GM18870 (cell line): ENCODE measurements at regions not wholly inside any gene's neighbourhood (a gene's known extent, or its start where the extent isn't known, plus 50 kb on each side); places are given as distances from the start of the nearest gene placed in this dataset.
"Not testable (repeated sequence)": the region's sequence is repeated elsewhere in the genome, so short reads cannot be mapped to it uniquely, and the experiment has no call there.

Source experiments
- ATAC-seq: cut with Tn5 transposase; IDR thresholded peaks from one replicate; pipeline ENCODE4 v1.9.1; 2021; ENCODE audit warnings: moderate library complexity; ENCODE audit not compliant: unreplicated experiment

DNA sequence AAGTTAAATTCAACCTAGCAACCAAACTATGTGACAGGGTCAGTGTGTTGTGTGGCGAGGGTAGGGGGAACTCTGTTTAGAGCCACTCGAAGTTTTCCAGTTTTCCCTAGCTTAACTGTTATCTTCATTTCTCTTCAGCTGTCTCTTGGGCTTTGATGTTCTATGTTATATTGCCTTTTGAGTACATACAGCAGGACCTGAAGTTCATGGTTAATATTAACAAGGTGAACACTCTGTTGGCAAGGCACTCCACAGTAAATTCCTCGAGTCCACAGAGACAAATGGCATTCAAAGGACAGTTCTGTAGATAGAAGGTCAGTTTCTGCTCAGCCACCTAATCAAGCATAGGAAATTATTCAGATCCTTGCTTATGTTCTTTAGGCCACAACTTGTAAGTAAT, 147.9 kb upstream of the DPH6 start:
- no peak for ATAC-seq

DNA sequence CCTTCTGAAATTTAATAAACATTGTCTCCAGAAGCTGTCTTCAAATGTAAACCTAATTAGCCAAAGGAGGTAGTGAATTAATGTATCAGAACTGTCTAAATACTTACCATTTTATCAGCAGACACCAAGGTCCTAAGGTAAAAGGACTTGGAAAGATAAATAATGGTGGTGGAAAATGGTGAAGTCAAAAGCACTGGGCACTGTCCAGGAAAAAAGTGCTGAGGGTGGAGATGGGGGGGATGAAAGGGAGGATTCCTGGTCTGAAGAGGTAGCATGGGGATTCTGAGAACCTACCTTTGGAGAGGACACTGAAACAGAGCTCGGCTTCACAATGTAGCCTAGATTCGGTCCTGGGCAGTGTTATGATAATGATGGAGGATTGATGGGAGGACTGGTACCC, 149.0 kb upstream of the DPH6 start:
- no peak for ATAC-seq

DNA sequence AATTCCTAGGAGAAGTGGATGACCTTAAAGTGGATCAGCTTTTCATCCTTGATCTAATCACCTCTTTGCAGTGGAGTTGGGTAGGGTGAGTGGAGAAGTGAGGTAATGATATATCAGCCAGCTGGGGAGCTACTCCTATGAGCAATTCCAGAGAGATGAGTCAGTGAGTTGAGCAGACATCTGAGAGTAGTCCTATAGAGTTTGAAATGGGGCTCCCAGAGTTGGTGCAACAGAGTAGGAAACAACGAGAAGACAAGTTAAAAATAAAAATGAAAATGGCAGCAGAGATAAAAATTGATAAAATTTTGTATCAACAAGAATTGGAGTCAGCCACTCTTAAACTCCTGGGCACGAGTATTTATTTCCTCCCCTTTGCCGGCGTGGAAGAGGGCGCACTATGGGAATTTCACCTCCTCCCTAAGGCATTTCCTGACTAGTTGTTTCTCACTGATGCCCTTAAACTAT, 150.8 kb upstream of the DPH6 start:
- no peak for ATAC-seq

DNA sequence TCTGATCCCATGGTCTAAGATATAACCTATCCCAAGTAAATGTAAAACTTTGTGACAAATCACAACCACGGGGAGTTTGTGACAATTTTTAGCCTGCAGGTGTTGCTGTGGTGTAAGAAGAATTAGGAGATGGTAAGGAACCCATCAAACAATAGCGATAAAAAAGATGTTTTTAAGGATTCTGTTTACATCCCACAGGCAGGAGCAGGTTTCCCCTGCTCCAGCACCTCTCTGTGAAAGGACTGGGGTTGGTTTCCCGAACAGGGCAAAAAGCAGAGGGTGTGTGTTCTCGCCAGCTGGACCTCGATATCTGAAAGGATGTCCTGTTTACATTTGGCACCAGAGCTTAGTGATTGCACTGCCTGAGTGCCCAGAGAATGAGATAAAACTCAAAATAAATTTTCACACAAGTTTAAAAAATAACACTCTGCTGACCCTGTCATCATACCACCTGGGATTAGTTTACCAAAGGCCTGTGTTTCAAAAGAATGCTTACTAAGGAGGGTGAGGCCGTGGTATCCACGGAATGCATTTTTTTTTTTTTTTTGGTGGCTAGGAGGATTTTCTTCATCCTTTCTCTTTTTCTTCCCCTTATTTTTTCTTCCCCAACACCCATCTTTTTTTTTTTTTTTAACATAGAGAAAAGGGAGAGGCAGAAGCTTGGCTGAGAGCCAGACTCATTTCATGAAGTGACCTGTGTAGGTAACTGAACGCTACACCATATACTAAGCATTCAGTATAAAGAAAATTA, 151.8 kb upstream of the DPH6 start:
- no peak for ATAC-seq

DNA sequence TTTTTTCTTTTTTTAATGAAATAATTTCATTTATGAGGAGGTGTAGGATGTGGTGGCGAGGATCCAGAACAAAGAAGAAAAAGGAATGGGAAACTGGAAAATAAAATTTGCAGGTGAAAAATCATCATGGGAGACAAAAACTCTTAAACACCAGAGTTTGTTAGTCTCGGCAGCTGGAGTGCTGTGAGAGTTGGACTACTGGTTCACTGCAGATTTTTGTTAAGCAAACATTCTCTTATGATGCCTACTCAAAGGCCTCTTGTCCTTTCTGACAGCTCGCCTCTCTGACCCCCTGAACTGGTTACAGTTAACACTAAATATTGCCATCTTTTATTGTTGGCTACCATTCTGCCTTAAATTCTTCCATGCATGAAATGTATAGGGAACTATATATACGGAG, 152.4 kb upstream of the DPH6 start:
- no peak for ATAC-seq

DNA sequence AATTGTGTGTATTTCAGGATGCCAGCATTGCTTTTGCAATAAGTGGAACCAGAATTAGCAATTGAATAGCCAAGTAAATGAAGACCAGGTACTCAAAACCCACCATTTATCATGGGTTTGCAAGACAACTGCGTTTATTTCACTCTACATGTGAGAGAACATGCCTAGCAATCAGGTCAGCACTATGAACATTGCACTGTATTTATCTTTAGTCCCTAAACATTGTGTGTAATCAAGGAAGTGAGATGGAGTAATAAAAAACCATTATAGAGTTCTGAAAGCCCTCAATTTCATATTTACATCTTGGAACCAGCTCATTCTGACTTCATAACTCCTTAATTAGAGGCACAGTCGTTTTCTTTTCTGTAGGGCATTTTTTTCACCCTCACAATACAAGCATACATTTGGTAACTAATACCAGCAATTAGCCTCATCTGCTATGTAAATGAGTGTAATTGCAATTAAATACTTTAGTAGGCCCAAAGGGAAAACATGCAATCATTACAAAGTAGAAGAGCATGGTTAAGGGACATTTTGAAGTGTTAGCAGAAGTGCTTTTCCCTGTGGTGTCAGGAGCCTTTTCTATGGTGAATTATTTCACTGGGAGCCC, 153.1 kb upstream of the DPH6 start:
- ATAC-seq: no peak

DNA sequence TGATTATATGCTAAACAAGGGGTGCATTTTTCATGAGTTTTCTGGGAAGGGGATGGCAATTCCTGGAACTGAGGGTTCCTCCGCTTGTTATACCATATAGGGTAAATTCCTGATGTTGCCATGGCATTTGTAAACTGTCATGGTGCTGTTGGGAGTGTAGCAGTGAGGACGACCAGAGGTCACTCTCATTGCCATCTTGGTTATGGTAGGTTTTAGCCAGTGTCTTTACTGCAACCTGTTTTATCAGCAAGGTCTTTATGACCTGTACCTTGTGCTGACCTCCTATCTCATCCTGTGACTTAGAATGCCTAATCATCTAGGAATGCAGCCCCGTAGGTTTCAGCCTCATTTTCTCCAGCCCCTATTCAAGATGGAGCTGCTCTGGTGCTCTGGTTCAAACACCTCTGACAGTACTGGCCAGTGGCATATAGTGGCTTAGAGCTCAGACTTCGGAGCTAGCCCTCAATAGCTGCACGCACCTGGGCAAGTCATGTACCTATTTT, 154.2 kb upstream of the DPH6 start:
- ATAC-seq: not testable (repeated sequence)

DNA sequence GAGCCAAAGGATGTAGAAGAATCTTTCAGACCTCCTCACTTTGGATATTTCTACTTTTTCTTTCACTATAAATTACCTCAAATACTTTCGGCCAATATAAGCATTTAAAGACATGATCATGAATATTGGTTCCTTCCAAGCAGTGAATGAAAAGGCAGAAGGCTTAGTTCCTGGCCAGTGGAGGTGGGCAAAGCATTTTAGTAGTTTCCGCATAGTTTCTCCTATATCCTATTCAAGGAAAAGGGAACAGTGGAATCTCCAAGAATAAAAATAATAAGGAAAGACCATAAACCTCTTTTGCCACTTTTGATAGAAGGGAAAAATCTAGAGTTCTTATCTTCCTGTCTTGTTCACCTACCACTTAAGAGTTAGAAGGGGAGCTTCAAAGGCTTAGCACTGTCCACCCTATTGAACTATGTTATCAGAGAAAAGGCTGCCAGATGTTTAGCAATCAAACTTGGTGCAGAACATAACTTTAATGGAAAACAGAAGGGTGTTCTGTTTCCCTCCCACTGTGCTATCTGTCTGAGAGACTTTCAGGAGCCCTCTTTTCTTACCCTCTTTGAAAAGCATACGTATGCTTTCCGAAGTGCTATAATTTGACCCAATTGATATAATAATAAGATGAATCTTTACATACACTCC, 155.6 kb upstream of the DPH6 start:
- ATAC-seq: no peak

DNA sequence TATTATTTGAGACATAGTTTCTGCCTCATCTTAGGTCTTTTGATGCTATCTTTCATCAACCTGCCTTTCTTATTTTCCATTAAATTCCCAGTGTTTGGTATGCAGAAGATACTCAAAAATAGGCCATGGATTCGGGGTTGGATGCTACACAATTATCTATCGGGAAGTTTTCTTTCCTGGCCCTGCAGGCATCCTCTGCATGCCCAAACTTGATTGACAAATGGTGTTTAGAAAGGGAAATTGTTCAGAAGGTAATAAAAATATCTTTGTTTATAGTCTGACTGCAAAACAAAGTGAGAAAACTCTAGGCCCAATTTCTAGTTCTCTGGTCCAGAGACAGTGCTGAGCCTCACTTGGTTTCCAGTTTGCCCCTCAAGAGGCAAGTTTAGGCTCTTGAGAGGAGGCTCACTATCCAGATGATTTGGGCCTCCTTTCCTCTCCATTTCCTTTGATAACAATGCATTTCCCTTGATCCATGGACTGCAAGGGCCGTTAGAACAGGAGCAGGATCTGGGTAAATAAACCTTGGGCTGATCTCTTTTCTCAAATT, 157.1 kb upstream of the DPH6 start:
- no peak for ATAC-seq

DNA sequence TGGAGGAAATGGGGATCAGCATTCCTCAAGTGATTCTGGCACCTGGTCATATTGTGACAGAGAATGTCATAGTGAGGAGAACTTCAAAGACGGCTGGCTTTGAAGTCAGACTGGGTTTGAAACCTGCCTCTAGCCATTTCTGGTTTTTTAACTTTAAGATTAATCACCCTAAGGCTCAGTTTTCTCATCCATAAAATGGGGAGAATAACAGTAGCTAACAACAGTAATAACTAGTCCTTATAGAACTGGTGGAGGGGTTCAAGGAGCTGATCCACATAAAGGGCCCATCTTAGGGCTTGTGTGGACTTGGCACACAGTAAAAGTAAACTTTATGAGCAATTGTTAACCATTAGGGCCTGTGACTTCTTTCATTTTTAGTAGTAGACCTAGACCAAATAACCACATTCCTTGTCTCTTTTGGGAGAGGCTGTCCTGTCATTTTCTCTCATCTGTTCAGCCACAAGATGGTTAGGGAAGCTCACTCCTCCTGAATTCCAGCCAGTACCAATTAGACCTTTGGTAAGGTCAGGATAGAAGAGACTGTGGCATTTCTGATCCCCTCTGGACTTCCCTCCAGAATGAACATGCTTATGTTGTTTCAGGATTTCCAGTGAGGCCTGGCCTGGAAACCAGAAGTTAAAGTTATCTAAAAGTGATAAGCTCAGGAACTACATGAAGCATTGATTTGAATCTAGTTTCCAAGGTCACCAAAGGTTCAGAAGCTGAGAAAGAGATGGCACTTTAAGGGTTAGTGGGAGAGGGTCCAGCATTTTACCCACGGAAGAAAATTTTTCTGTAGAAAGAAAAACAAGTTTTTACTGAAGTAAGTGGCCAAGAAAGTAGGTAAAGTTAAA, 159.3 kb upstream of the DPH6 start:
- ATAC-seq: no peak

DNA sequence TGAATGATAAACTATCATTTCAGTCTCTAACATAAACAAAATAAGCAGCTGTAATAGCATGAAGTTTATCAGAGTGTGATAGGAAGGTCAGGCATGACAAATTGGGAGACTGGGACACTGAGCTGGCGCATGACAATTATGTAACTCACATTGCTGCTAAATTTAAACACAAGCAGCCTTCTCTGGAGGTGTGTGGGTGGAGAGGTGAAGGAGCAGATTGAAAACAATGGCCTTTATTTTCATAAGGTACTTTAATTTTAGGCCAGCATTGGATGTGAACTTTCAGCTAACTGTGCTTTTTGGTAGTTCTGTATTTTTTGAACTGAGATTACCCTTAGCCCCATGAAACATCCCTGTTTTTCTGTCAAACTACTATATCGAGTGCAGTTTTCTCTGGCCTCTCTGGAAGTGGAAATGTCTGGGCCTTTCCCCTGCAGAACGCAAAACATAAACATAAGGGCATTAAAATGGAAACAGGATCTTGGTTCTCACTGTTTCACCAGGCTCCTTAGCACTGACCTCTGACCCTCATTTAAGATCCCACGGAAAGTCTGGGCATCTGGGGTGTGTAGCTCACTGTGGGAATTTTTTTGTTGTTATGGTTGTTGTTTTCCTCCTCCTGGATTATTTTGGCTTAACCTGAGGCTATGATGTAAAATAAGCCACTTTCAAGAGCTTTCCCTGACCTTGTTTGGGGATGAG, 160.1 kb upstream of the DPH6 start:
- no peak for ATAC-seq

DNA sequence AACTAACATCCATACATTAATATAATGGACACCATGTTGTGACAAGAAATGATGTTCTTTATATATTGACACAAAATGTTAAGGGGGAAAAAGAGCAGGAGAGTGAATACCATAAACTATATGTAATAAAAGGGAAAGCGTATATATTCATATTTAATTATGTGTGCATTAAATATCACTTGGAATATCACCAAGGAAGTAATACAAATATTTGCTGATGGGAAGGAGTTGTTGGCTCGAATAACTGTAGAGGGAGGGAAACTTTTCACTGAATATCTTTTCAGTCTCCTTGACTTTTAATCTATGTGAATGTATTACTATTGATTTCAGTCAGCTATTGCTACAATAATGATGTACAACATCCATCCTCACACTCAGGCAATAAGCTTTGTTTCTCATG, 167.0 kb upstream of the DPH6 start:
- no peak for ATAC-seq

DNA sequence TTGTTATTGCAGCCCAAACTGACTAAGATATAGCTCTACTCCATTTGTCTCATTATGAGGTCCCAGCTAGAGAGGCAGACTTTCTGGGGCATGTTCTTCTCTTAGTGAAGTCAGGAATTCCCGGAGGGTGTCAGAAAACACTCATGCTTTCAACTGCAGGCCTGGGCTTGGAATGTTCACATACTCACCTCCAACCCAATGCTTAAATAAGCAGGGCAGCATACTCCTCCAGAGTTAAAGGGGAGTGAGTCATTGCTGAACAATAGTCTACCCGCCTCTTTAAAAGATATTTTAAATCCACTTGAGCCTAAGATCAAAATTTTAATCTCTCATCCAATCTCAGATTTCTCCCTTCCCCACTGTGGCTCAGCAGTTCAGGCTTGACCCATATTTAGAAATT, 167.8 kb upstream of the DPH6 start:
- no peak for ATAC-seq

DNA sequence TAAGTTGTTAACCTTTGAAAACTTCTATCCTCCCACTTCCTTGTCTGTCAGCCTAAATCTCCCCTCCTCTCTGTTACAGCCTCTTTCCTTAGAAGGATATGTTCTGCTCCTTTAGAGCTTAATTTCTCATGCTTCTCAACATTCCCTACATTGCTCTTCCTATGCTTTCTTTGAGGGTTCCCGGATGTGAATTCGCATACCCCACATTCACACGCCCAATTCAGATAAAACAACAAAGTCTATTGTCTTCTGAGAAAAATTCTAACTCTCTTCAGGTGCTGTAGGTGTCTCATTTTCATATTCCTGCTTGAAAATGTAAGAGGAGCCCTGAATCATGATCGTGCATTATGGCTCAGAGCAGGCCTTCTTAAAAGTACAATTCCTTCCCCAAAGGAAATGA, 171.8 kb upstream of the DPH6 start:
- no peak for ATAC-seq

DNA sequence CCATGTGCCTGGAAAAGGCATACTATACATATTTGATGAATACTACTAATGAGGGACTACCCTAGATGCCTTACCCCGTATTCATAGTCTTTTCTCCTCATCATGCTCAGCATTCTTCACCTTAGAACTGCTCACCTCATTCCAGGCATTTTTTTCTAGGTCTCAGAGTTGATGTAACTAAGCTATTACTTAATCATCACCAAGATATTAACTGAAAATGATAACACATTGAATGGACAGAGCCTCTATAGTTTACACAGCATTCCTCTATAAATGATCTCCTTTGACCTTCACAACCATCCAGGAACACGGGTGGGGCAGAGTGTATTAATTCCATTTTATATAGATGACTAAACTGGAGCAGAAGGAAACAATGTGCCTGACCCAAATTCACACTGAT, 174.1 kb upstream of the DPH6 start:
- ATAC-seq: no peak

DNA sequence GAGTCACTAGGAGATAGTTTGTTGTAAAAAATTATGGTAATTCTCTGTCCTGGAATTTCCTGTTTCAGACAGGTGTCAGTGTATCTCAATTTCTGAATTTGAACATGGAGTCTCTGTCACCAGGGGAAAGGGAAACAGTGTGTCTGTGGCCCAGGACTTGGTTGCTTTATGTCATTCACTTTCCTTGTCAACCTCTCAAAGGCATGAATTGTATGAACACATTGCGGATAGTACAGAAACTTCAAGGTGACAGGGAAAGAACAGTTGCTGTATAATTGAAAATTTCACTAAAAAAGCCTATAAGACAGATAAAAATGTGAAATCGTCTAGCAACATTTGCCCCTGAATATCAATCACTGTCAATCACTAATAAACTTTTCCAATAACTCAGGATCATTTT, 175.0 kb upstream of the DPH6 start:
- no peak for ATAC-seq

DNA sequence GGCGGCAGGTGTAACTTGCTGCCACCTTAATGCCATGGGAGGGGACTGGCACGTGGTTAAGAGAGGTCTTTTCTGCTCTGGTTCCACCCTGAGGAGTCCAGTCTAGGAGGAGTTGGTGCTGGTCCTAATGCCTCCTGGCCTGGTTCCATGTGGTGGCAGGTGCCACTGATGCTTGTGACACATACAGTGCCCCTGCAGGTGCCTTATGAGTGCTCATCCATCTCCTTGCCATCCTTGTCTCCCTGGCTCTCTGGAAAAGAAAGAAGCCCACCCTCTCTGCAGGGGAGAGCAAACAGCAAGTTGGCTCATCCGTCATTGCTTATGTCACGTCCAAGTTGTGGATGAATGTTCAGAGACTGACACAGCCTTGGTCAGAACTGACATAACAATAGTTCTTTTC, 175.8 kb upstream of the DPH6 start:
- ATAC-seq: no peak

DNA sequence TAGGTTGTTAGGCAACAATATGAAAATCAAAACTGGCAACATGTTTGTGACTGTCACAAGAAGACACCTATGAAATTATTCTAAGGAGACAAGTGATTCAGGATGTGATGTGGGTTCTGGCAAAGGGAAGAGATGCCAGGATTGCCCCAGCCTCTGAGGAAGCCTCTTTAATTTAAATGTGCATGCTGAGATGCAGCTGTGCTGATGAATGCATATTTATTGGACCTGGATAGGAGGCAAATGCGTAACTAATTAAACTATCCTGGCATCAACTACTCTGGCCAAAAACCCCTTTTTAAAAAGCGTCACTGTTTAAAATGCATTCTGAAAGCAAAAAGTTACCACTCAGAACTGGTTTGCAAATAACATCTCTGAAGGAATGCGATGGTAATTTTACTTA, 176.5 kb upstream of the DPH6 start:
- ATAC-seq: no peak

DNA sequence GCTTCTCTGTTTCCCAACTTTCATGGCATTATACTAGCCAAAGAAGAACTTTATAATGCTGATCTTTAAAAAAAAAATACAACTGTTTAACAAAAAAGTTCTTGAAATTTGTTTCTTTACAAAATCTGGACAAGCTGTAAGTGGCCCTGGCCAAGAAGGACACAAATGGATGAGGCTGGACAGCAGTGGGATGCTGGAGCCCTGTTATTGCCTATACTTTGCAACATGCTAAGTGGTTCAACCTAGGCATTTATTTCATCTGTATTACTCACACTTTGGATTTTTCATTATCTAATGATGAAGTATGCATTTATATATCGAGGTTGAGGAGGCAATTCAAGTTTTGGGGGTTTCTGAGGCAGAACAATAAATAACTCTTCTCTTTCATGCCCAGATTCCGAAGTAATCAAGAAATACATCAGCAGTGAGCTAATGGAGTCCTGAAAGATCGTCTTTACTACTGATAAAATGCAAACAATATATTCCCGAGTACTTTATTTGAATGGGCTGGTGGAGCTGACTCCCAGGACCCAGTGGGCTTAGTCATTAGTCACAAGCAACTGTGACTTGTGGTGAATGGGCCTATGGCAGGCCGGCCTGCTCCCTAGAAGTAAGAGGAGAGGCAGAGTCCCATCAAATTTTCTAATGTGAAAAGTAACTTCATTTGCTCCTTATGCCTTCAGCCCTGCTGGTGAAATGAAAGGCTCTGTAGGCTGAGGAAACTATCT, 177.3 kb upstream of the DPH6 start:
- ATAC-seq: no peak

DNA sequence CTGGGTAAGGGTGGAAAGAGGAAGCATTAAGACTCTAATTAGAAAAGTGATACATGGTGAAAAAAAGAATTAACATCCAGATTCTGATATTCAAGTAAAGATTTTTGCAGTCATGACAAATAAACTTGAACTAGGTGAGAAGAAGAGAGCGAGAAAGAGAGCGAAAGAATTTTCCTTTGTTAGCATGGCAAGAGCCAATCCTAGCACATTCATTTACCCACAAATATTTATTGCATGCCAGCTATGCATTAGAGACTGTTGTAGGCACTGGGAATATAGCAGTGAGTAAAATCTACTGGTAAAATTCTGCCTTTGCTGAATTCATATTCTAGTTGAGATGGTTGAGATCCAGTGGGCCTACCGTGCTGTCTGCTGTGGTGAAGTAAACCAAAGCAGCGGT, 177.9 kb upstream of the DPH6 start:
- no peak for ATAC-seq
